Hypothalamus (tissue), 51 donors: ENCODE measurements at regions not wholly inside any gene's neighbourhood (a gene's known extent, or its start where the extent isn't known, plus 50 kb on each side); places are given as distances from the start of the nearest gene placed in this dataset.
"Not testable (repeated sequence)": the region's sequence is repeated elsewhere in the genome, so short reads cannot be mapped to it uniquely, and the experiment has no call there.

Source experiments
- DNase-seq, 51 donors: peaks; one replicate each; lab custom pipeline; 2025; lab: John Stamatoyannopoulos, UW

DNA sequence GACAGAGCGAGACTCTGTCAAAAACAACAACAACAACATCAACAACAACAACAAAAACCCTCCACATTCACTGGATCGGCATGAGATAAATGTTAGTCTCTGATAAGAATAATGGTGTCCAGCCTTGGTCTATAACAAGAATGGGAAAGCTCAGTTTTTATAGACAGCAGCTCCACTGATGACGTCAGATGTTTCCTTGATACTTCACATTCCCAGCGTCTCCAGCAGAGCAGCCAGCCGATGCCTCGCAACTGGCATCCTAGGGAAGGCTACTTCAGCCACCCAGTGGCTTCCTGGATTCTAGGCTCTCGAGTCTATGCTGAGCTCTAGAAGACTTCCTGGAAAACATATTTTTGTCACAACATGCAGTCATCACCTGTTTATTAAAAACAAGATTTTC is 271.4 kb upstream of the SMIM21 start:
- DNase-seq: no peak

DNA sequence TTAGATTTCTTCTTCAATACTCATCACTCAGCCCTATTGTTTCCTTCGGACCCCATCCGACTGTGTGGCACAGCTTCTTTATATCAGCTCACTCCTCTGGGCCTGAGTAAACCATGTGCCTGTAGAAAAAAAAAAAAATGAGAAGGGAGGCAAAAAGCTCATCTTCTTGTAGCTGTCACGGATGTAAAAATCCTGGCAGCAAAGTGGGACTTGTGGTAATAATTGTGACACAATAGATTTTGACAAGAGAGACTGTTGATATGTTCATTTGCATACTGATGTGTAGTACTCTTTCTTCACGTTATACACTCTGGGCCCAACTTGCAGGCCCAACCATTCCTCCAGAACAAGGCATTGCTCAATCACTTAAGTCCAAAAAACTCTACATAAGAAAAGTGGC is 270.0 kb upstream of the SMIM21 start:
- no peak for DNase-seq

DNA sequence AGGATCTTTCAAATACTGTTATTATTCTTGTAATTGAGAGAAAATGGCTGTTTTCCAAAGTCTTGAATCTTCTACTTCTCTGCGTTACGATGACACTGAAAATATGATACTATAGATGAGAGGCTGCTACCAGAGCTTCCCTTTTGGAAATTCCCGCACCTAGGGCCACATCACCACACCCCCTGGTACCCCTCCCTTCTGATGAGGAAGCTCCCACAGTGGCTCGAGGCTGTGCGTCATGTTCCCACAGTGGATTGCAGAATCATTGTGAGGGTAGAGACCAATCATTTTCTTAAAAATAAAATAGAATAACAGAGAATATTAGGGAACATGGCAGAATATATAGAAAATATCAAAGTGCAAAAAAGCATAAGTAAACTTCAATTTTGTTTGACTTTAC is 268.9 kb upstream of the SMIM21 start:
- no peak for DNase-seq

DNA sequence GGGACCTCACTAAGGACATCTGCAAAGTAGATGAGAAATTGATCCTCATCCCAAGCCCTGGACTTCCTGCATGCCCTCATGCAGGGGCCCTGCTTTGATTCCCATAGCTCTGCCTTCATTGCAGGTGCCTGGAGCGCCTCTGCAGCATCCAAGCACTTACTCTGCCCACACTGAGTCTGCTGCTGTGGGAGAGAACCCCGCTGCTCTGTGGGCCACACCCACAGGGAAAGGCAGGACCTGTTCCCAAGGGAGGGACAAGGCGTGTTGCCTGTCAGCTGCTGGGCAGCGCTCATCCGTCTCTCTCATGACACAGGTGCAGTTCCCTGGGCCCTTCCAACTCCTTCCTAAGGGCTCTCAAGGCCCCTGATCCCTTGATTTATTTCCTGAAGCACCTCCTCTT is 266.8 kb upstream of the SMIM21 start:
- DNase-seq: no peak

DNA sequence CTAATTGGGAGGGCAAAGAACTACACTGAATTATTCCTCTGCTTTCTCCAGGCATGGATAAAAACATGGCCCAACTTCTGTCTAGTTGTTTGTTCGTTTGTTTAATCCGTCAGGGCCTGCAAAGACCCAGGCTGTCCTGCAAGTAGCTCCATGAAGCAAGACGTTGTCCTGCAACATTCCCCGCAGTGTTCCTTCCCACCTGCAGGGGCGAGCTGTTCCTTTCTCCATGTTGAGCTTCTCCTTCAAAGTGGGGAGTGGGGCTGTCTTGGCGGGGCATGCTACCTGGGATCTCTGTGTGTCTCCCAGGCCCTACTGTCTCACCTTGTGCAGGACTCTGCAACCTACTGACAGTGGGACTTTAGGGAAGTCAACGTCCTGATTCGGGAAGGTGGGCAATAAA is 264.0 kb upstream of the SMIM21 start:
- DNase-seq: no peak

DNA sequence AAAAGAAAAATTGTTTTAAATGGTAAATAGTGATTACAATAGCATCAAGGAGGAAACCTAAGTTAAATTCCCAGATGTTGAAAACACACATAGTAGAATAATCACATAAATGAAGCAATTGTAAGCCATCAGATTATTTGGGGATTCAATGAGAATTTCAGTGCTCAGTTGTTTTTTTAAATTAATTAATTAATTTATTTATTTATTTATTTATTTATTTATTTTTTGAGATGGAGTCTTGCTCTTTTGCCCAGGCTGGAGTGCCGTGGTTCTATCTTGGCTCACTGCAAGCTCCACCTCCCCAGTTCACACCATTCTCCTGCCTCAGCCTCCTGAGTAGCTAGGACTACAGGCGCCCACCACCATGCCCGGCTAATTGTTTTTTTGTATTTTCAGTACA is 262.8 kb upstream of the SMIM21 start:
- DNase-seq: not testable (repeated sequence)

DNA sequence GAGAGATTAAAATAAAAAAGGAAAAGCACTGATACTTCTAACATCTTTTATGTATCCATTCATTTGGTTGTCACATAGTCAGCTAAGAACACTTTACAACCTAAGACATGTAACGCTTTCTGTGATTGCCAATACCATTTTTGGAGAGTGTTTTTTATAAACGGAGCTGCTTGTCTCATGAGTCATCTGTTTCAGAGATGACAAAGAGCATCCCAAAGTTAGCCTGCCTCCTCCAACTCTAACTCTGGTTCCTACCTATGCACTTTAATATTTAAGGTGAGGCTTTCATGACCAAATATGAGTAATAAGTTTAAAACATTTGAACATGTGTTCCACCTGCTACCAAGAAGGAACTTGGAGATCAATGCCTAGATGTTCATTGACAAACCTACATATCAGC is 260.1 kb upstream of the SMIM21 start:
- DNase-seq: no peak

DNA sequence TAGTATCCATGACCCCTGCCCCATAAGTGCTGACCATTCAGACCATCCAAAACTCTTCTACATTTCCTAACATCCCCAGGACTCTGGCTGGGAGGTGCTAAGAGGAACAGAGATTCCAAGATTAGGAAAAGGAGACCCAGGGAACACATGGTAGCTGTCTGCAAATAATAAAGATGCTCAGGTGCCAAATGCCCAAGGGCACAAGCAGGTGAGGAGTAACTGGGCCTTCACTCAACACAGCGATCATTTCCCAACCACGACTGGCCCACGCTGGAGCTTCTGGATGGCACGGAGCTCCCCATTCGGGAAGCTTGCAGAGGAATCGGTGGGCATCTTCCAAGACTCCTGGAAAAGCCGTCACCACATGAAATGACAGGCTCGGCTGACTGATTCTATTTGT is 255.9 kb upstream of the SMIM21 start:
- no peak for DNase-seq

DNA sequence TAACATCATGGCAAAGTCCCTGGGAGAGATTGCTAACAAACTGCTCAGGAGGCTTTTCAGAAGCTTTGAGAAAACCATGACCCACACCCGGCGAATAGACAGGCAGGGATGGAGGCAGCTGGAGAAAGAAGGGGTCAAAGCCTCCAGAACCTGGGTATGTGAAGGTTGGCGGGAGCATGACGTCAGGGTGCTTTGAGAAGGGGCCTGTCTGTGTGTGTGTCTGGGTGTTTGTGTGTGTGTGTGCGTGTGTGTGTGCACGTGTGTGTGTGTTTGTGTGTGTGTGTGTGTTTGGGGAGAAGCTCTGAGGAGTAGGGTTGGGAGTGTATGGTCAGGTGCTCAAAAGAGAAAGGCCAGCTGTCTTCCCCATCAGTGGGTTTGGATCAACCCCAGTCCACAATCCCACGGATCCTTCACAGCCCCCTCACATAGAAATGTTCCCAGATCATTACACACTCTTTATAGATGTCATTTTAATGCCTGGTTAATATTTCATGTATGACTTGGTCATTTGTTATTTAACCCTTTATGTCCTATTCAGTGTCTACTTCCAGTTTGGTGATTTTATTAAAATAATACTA is 254.1 kb upstream of the SMIM21 start:
- no peak for DNase-seq

DNA sequence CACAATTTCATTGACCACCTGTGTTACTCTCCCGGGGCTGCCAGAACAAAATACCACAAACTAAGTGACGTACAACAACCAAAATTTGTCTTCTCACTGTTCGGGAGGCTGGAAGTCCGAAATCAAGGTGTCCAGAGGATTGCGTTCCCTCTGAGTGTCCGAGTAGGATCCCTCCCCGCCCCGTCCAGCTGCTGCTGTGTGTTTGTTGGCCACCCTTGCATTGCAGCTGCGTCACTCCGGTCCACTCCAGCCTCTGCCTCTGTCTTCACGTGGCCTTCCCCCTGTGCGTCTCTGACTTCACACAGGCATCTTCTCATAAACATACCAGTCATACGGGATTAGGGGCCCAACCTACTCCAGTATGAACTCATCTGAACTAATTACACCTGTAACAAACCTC is 251.8 kb upstream of the SMIM21 start:
- DNase-seq: no peak

DNA sequence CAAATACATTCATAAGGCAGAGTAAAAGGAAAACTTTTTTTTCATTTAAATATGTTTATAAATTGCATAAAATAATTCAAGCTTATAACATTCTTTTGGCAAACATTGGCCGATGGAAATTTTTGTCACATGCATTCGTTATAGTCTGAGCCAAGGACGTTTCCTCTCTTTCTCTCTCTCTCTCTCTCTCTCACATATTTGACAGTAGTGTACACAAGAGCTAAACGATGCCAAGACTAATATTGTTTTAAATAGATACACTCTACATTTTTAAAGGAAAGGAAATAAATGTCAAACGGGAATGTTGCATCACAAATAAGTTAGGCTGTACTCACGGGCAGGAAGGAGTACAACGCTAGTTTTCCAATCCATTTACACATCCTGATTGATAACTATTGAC is 251.1 kb upstream of the SMIM21 start:
- no peak for DNase-seq

DNA sequence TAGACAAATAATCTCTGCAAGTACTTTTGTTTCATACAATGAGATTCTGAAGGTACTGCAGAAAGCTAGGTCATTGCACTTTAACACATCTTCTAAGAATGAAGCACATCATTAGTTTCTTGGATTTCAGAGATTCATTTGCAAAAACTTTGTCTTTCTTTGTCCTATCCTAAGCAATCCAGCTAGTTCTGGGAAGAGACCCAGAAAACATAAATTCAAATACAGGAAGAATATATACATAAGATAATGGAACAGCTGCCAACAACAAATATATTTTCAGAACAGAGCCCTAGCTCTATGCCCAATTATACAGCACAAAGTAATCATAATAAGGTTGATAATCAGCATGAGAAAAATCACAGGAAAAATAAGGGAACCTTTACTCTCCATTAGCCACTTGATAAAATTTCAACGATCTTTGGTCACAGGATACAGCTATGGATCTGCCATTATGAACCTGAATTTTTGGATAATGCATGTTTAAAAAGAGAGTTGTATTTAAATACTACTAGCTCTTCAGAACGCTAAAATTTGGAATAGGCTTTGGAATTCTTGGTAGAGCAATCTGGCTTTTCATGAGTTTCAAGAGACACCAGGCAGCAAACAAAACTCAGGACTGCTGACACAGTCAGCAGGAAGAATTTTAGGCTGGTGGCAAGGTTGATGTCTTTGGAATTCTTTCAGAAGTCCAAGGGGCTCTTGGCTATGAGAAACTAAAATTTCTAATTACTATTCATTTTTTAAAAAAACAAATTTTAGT is 250.4 kb upstream of the SMIM21 start:
- DNase-seq: no peak

DNA sequence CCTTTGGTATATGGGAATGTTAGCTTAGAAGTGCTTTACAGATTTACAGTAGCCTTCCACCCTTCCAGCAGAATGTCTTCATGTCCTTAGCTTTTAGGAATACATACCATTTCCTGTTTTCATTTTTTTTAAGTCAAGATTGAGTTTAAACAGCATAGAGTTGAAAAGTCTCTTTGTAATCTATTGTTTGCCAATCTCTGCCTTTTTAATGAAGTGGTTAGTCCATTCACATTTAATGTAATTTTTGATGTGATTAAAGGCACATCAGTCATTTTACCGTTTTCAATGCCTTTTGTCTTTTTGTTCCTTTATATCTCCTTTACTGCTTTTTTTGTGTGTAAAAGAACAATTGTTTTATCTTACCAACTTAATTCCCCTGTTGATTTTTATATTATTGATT is 233.4 kb upstream of the SMIM21 start:
- no peak for DNase-seq

DNA sequence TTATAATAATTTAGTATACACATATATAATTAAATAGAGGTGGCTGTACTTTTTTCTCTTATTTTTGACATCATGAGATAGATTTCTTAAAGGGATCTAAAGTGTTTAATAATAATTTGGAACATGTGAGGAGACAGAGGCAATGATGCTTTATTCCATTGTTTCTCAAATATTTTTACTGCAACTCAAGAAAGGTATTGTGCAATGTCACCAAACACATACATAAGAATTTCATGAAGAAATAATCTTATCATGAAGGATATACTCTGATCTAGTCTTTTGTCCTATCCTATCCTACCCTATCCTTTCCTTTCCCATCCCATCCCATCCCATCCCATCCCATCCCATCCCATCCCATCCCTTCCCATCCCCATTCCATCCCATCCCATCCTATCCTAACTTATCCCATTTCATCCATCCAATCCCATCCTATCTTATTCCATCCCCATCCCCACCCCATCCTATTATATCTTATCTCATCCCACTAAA is 232.1 kb upstream of the SMIM21 start:
- DNase-seq: no peak

DNA sequence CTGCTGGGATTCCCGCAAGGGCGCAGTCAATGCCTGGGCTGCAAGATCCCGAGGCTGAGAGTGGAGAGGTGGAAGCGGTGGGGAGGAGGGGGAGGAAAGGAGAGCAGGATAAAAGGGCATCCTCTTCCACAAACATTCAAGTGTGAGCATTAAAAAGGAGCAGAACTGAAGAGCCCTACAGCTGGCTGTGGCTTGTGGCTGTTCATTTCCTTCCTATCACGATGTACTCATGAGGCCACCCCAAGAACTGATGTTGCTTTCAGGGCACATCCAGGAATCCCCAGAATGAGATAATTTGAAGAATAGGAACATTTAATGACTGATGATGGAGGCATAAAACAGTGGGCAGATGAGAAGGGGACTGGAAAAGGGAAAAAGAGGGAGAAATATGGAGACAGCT is 230.8 kb upstream of the SMIM21 start:
- DNase-seq: no peak

DNA sequence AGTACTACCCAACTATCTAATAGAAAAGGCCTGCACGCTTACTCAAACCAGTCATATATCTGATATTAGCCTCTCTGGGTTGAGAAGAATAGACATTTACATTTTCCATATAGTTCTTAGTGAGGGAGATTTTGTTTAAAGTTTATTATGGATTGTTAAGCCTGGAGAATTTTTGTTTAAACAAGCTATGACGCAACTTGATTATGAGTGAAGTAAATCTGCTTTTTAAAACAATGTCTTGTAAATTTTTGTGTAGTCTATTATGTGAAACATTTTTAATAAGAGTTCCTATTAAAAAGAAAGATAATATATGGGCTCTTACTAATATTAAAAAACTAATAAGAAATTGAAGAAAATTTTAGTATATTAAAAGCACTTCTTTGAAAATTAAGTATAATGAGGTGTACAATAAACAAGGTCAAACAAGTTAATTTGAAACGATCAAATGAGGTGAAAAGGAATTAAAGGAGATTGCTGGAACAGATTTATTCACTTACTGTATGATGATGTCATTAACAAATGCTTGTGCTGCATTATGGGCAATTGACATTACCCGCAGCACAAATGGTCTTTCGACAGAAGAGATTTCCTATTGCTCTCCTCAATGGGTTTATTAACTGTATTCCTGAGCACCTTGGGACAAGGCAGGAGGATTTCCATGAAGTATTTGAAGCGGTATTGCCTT is 229.2 kb upstream of the SMIM21 start:
- no peak for DNase-seq

DNA sequence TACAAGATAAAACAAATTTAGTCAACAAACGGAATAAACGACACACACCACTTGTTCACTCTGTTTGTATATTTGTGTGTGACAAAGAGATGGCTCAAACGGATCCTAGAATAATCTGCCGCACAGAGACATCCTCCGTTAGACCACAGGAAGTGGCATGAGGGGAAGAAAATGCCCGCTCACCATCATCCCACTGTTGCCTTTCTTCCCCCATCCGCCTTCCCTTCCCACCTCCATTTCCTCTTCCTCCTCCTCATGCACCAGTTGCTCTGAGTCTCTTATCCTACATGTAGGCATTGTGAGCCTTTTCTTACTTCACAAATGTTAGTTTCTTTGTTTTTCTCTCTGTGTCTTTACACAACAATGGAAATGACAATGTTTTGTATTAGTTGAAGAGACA is 228.5 kb upstream of the SMIM21 start:
- no peak for DNase-seq

DNA sequence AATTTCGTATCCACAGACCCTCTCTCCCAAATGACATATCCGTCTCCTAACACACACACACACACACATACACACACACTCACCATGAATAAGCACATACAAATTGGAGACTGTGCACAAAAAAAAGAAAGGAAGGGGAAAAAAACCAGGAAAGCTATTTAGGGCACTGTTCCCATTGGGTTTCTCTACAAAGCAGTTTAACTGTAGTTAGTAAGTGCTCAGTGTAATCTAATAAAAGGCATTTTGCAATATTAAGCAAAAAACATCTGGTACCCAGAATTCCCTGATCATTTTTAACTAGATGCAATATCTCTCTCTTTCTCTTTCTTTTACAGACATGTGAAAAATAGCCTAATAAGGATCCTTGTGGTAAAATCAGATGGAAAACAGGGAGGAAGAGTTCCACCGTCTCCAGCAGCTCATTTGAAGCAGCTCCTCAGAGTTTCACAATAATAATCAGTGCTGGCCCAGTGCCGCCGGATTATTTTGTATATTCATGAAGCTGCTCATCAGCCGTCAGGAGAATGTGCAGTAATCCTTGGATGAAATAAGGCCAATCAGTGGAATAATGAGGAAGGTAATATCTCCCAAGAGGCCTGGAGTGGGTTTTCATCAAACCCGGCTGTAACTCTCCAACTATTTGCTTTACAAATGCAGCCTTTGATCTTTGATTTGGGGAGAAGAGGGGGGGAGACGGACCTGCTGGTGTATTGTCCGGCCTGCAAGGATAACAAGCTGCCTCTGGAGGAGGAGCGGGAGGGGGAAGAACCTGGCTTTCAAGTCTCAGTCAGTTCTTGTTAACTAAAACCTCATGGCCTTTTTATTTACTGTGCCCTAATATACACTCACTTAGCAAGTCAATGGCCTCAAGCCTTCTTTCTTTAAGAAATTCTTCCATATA is 227.6 kb upstream of the SMIM21 start:
- no peak for DNase-seq

DNA sequence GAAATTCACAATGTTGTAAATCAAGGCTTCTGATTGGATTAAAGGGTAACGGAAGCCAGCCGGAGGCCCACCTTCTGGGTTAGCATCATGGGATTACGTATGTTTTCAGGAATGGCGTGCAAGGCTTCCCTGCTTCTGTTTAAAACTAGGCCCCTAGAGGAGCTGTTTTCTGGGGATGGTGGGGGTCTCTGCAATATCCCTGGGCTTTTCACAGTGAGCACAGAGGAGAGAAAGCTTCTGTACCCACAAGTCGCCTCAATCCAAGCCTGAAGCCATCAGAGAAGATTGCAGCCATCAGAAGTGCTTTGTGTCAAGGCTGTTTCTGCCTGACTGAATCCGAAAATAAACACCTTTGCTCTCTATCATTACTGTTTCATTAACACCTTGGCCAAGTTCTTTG is 226.9 kb upstream of the SMIM21 start:
- no peak for DNase-seq

DNA sequence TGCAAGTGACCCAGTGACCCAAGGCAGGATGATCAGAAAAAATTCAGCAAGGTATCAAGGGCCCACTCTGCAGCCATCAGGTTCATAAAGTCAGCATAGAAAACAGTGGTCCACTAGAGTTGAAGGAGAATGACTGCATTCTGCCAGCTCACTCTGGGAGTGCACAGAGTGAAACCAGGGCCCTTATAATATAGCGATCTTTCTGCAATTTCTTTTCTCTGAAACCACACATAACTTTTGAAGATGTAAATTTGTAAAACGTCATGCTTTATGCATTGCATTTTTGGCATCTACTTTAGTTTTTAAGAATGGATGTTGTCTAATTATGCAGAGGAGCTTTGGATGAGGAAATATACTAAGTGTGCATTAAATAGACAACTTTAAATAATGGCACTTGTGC is 225.0 kb upstream of the SMIM21 start:
- no peak for DNase-seq

DNA sequence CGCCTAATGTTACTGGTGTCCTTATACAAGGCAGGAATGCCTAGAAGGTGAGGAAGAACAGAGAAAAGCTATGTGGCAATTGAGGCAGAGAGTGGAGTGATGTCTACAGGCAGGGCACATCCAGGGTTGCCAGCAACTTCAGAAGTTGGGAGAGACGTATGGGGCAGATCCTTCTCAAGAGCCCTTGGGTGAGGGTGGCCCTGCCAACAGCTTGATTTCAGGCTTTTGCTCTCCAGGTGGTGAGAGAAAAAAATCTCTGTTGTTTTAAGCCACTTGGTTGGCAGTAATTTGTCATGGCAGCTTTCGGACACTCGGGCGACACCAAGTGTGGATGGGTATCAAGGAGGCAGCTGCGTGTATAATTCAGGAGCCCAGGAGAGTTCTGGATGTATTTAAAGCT is 217.4 kb upstream of the SMIM21 start:
- DNase-seq: no peak
